GM12865 (cell line): ENCODE measurements at regions not wholly inside any gene's neighbourhood (a gene's known extent, or its start where the extent isn't known, plus 50 kb on each side); places are given as distances from the start of the nearest gene placed in this dataset.

ENCODE experiments used
- DNase-seq: peaks from one replicate; pipeline ENCODE4 v3.0.0; 2010; ENCODE audit warnings: low read depth
- H3K4me3 ChIP-seq: 2 replicates; pipeline ENCODE4 v1.5.1; 2011; ENCODE audit warnings: mild to moderate bottlenecking, low read depth, low read length, control low read depth
- TF ChIP-seq, protein P1 (sequence below): IDR thresholded peaks from 2 replicates; pipeline ENCODE4 v1.5.1; 2011; ENCODE audit warnings: low read length, control low read depth, low read depth, inconsistent platforms; ENCODE audit not compliant: insufficient read depth; ENCODE audit errors: missing control alignments

- DNase-seq = no peak
These were observed 591.5 kb upstream of the PCDH9 start for GRCh38 chr13:67821606-67822005.

DNA sequence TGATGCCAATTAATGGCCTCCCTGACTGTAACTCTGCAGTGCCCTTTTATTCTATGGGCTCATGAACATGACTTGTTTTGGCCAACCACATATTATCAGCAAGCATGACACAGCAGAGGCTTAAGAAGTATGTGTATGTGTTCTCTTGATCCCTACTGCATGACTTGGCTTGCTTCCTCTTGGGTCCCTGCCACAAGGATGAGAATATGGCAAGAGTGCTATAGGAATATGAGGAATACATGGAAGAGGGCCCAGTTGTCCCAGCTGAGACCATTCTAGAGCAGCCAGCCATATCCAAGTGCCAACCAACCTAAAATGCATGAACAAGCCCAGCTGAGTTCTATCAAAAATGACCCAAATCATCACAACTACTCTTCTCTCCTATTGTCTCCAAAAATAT lies 576.7 kb upstream of the PCDH9 start:
- TF ChIP-seq, protein P1, sequence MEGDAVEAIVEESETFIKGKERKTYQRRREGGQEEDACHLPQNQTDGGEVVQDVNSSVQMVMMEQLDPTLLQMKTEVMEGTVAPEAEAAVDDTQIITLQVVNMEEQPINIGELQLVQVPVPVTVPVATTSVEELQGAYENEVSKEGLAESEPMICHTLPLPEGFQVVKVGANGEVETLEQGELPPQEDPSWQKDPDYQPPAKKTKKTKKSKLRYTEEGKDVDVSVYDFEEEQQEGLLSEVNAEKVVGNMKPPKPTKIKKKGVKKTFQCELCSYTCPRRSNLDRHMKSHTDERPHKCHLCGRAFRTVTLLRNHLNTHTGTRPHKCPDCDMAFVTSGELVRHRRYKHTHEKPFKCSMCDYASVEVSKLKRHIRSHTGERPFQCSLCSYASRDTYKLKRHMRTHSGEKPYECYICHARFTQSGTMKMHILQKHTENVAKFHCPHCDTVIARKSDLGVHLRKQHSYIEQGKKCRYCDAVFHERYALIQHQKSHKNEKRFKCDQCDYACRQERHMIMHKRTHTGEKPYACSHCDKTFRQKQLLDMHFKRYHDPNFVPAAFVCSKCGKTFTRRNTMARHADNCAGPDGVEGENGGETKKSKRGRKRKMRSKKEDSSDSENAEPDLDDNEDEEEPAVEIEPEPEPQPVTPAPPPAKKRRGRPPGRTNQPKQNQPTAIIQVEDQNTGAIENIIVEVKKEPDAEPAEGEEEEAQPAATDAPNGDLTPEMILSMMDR = no peak
- H3K4me3 ChIP-seq = no peak overlapping the region
- no peak for DNase-seq

More at GRCh38 chr13:67821606-67822005, 591.5 kb upstream of the PCDH9 start:
- no peak overlapping the region for H3K4me3 ChIP-seq
- TF ChIP-seq, protein P1 = no peak

GRCh38 chr13:67803118-67803517 lies 573.0 kb upstream of the PCDH9 start:
- no peak overlapping the region for H3K4me3 ChIP-seq
- no peak for DNase-seq
- TF ChIP-seq, protein P1 = no peak

DNA sequence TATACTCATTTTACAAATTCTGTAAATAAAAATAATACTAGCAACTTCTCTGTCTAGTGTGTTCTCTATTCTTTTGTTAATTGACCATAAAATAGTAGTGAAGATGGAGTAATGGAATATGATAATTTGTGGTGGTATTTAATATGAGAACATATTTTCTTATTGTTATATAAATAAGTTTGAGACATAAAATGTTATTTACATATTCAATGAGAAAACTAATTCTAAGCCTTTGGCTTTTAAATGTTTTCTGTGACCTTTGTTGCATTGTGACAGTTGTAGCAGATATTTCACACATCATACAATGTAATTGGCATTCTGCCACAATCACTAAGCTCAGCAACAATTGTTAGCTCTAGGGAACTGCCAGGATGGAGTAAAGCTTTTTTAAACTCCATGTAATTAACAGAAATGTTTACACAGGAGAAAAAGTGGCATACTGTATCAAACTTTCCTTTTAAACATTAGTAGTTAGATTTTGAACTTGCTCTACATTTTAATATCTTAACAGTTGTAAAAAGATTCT lies 562.1 kb upstream of the PCDH9 start:
- no peak for DNase-seq

DNA sequence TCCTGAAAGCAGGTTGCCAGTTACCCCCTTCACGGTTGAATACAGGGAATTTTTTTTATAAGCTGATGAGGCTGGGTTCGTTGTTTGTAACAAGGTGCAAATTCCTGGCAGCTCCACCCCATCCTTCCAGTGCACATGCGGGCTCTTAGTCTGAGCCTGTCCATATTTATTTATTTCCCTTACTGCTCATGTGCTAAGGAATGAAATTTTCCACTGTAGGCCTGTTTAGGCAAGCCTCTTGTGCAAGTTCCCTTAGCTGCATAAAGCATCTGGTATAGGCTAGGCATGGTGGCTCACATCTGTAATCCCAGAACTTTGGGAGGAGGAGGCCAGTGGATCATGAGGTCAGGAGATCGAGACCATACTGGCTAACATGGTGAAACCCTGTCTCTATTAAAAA lies 560.9 kb upstream of the PCDH9 start:
- no peak for DNase-seq
- TF ChIP-seq, protein P1 = no peak
- no peak overlapping the region for H3K4me3 ChIP-seq

More for the DNA sequence above, 562.1 kb upstream of the PCDH9 start:
- TF ChIP-seq, protein P1 = no peak
- no peak overlapping the region for H3K4me3 ChIP-seq

GRCh38 chr13:67776151-67776550 lies 546.0 kb upstream of the PCDH9 start:
- no peak for DNase-seq
- no peak overlapping the region for H3K4me3 ChIP-seq
- TF ChIP-seq, protein P1 = no peak

GRCh38 chr13:67775359-67775758 lies 545.2 kb upstream of the PCDH9 start:
- no peak for DNase-seq
- TF ChIP-seq, protein P1 = no peak
- H3K4me3 ChIP-seq = no peak overlapping the region
